ENCODE measurements at regions not wholly inside any gene's neighbourhood (a gene's known extent, or its start where the extent isn't known, plus 50 kb on each side); places are given as distances from the start of the nearest gene placed in this dataset.

GRCh38 chr18:27556741-27557140, 371.6 kb upstream of the CHST9 start:
- peaks cover 0 to 7% of the 10 kb centered on the region in 2 donors for H3K9me3 ChIP-seq (replicated peaks in 1 of 2; ENCODE audit: control insufficient read depth in 2 of 2, insufficient read depth in 1 of 2, low read depth in 1 of 2, low read length in 2 of 2)
- no peak overlapping the region for H3K27ac ChIP-seq (replicated peaks; ENCODE audit: low read length)
- no peak overlapping the region for H4K8ac ChIP-seq (ENCODE audit: low read depth, low read length)
- no peak overlapping the region for H2BK120ac ChIP-seq (ENCODE audit: low read depth, low read length)
- no peak overlapping the region for H3K18ac ChIP-seq (ENCODE audit: low read length)
- H2AFZ ChIP-seq (ENCODE audit: low read length), result peak overlapping the region; percentile 63
- H3K36me3 ChIP-seq (replicated peaks in 1 of 2; ENCODE audit: control insufficient read depth in 2 of 2, insufficient read depth in 2 of 2, low read length in 2 of 2), result no peaks in the 10 kb centered on the region
- no peak overlapping the region for H3K4me2 ChIP-seq (ENCODE audit: insufficient read depth, low read length, poor library complexity, severe bottlenecking)
- DNase-seq (ENCODE audit: low spot score), result no peak
- H3K79me1 ChIP-seq (ENCODE audit: low read depth, low read length), result no peaks in the 10 kb centered on the region
- H2BK12ac ChIP-seq (ENCODE audit: low read length), result no peak overlapping the region
- H3K23ac ChIP-seq (ENCODE audit: low read depth, low read length, poor library complexity), result no peak overlapping the region
- no peak overlapping the region for H3K14ac ChIP-seq (ENCODE audit: low read length)
- H3K9ac ChIP-seq (ENCODE audit: low read depth, low read length, poor library complexity), result no peak overlapping the region
- peaks cover 3 to 21% of the 10 kb centered on the region in 2 donors for H3K4me1 ChIP-seq (ENCODE audit: control insufficient read depth in 2 of 2, insufficient read depth in 1 of 2, low read depth in 1 of 2, low read length in 2 of 2)
- H2BK5ac ChIP-seq (ENCODE audit: low read length), result no peak overlapping the region
- H2BK15ac ChIP-seq (ENCODE audit: low read length), result no peak overlapping the region
- H2AK5ac ChIP-seq (ENCODE audit: low read depth, low read length), result no peak overlapping the region
- no peaks in the 10 kb centered on the region for H3K27me3 ChIP-seq (ENCODE audit: control insufficient read depth in 3 of 3, insufficient read depth in 3 of 3, low read depth in 1 of 3, low read length in 3 of 3)
- no peak overlapping the region for H3K4me3 ChIP-seq (ENCODE audit: low read length in 2 of 2)
- H4K91ac ChIP-seq (ENCODE audit: low read depth, low read length, poor library complexity), result no peak overlapping the region
- no CpG with 5 or more reads among the region's 4 CpGs for WGBS, 2 donors (ENCODE audit: extremely low coverage in 2 of 2, insufficient read length in 2 of 2, insufficient replicate concordance in 1 of 2)
- H3K4ac ChIP-seq (ENCODE audit: low read length), result no peak overlapping the region

GRCh38 chr18:27549335-27550039, 364.4 kb upstream of the CHST9 start:
- no peak overlapping the region for H4K91ac ChIP-seq (ENCODE audit: low read depth, low read length, poor library complexity)
- H3K27me3 ChIP-seq (ENCODE audit: control insufficient read depth in 3 of 3, insufficient read depth in 3 of 3, low read depth in 1 of 3, low read length in 3 of 3), result no peaks in the 10 kb centered on the region
- H3K4me3 ChIP-seq (ENCODE audit: low read length in 2 of 2), result no peak overlapping the region
- peaks cover 0 to 1% of the 10 kb centered on the region in 2 donors for H3K4me1 ChIP-seq (ENCODE audit: control insufficient read depth in 2 of 2, insufficient read depth in 1 of 2, low read depth in 1 of 2, low read length in 2 of 2)
- H3K4ac ChIP-seq (ENCODE audit: low read length), result no peak overlapping the region
- no peak overlapping the region for H3K4me2 ChIP-seq (ENCODE audit: insufficient read depth, low read length, poor library complexity, severe bottlenecking)
- peaks cover 0 to 1% of the 10 kb centered on the region in 2 donors for H3K9me3 ChIP-seq (replicated peaks in 1 of 2; ENCODE audit: control insufficient read depth in 2 of 2, insufficient read depth in 1 of 2, low read depth in 1 of 2, low read length in 2 of 2)
- no peak overlapping the region for H2BK15ac ChIP-seq (ENCODE audit: low read length)
- no peak overlapping the region for H3K9ac ChIP-seq (ENCODE audit: low read depth, low read length, poor library complexity)
- H3K14ac ChIP-seq (ENCODE audit: low read length), result no peak overlapping the region
- H2BK5ac ChIP-seq (ENCODE audit: low read length), result no peak overlapping the region
- H2BK12ac ChIP-seq (ENCODE audit: low read length), result no peak overlapping the region
- H3K79me1 ChIP-seq (ENCODE audit: low read depth, low read length), result no peaks in the 10 kb centered on the region
- no peak overlapping the region for H2AFZ ChIP-seq (ENCODE audit: low read length)
- no peak overlapping the region for H3K23ac ChIP-seq (ENCODE audit: low read depth, low read length, poor library complexity)
- 100% methylated on average over 1 of the region's 6 CpGs; no CpG with 5 or more reads in 1 of the 2 donors for WGBS, 2 donors (ENCODE audit: extremely low coverage in 2 of 2, insufficient read length in 2 of 2, insufficient replicate concordance in 1 of 2)
- no peak overlapping the region for H4K8ac ChIP-seq (ENCODE audit: low read depth, low read length)
- no peak overlapping the region for H3K27ac ChIP-seq (replicated peaks; ENCODE audit: low read length)
- no peak for DNase-seq (ENCODE audit: low spot score)
- H2BK120ac ChIP-seq (ENCODE audit: low read depth, low read length), result no peak overlapping the region
- H3K18ac ChIP-seq (ENCODE audit: low read length), result no peak overlapping the region
- no peak overlapping the region for H2AK5ac ChIP-seq (ENCODE audit: low read depth, low read length)
- no peaks in the 10 kb centered on the region for H3K36me3 ChIP-seq (replicated peaks in 1 of 2; ENCODE audit: control insufficient read depth in 2 of 2, insufficient read depth in 2 of 2, low read length in 2 of 2)

DNA sequence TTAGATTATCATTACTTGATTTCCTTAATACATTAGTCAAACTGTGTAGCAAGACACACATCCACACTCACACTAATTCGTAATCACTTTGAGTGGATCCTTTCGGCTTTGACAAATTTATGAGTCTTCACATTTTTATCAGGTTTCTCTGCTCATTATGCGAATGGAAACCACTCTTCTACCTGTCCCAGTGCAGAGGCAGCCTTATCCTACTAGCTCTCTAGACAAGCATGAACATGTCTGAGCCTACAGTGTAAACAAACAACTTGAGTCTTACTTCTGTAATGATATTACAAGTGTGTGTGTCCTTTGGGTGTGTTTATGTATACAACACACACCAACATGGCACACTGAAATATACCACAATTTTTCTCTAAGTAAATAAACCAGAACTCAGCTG, 361.9 kb upstream of the CHST9 start:
- no peaks in the 10 kb centered on the region for H3K27me3 ChIP-seq (ENCODE audit: control insufficient read depth in 3 of 3, insufficient read depth in 3 of 3, low read depth in 1 of 3, low read length in 3 of 3)
- no peak overlapping the region for H4K8ac ChIP-seq (ENCODE audit: low read depth, low read length)
- H3K14ac ChIP-seq (ENCODE audit: low read length), result no peak overlapping the region
- H2AK5ac ChIP-seq (ENCODE audit: low read depth, low read length), result no peak overlapping the region
- H3K27ac ChIP-seq (replicated peaks; ENCODE audit: low read length), result no peak overlapping the region
- H3K36me3 ChIP-seq (replicated peaks in 1 of 2; ENCODE audit: control insufficient read depth in 2 of 2, insufficient read depth in 2 of 2, low read length in 2 of 2), result no peaks in the 10 kb centered on the region
- H3K18ac ChIP-seq (ENCODE audit: low read length), result no peak overlapping the region
- H2BK5ac ChIP-seq (ENCODE audit: low read length), result no peak overlapping the region
- no CpG with 5 or more reads among the region's 3 CpGs for WGBS, 2 donors (ENCODE audit: extremely low coverage in 2 of 2, insufficient read length in 2 of 2, insufficient replicate concordance in 1 of 2)
- no peak overlapping the region for H3K4me2 ChIP-seq (ENCODE audit: insufficient read depth, low read length, poor library complexity, severe bottlenecking)
- no peak overlapping the region for H3K23ac ChIP-seq (ENCODE audit: low read depth, low read length, poor library complexity)
- H4K91ac ChIP-seq (ENCODE audit: low read depth, low read length, poor library complexity), result no peak overlapping the region
- no peak for DNase-seq (ENCODE audit: low spot score)
- H2BK120ac ChIP-seq (ENCODE audit: low read depth, low read length), result no peak overlapping the region
- H3K9me3 ChIP-seq (replicated peaks in 1 of 2; ENCODE audit: control insufficient read depth in 2 of 2, insufficient read depth in 1 of 2, low read depth in 1 of 2, low read length in 2 of 2), result peaks cover 0 to 1% of the 10 kb centered on the region in 2 donors
- H3K4me1 ChIP-seq (ENCODE audit: control insufficient read depth in 2 of 2, insufficient read depth in 1 of 2, low read depth in 1 of 2, low read length in 2 of 2), result peaks cover 0 to 9% of the 10 kb centered on the region in 2 donors
- H3K4me3 ChIP-seq (ENCODE audit: low read length in 2 of 2), result no peak overlapping the region
- H3K9ac ChIP-seq (ENCODE audit: low read depth, low read length, poor library complexity), result no peak overlapping the region
- H2BK12ac ChIP-seq (ENCODE audit: low read length), result no peak overlapping the region
- H2AFZ ChIP-seq (ENCODE audit: low read length), result no peak overlapping the region
- H2BK15ac ChIP-seq (ENCODE audit: low read length), result no peak overlapping the region
- H3K4ac ChIP-seq (ENCODE audit: low read length), result no peak overlapping the region
- no peaks in the 10 kb centered on the region for H3K79me1 ChIP-seq (ENCODE audit: low read depth, low read length)

DNA sequence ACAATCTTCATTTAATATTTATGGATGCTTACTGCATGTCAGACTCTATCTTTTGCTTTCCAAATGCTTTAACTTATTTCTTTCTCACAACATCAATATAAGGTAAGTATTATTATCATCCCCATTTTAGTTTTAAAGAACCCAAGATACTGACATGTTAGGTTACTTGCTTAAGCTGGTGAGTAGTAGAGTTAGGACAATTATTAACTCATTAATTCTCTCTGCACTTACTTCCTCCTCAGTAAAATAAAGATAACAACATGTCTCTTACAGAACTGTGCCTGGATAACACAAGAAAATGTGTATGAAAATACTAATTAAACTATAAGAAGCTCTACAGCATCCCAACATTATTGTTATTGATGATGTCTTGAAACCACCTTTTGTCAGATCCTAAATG, 359.1 kb upstream of the CHST9 start:
- H3K4me2 ChIP-seq (ENCODE audit: insufficient read depth, low read length, poor library complexity, severe bottlenecking), result no peak overlapping the region
- H4K8ac ChIP-seq (ENCODE audit: low read depth, low read length), result no peak overlapping the region
- H3K4me3 ChIP-seq (ENCODE audit: low read length in 2 of 2), result no peak overlapping the region
- no peaks in the 10 kb centered on the region for H3K79me1 ChIP-seq (ENCODE audit: low read depth, low read length)
- H4K91ac ChIP-seq (ENCODE audit: low read depth, low read length, poor library complexity), result no peak overlapping the region
- no peak overlapping the region for H2AK5ac ChIP-seq (ENCODE audit: low read depth, low read length)
- H2BK15ac ChIP-seq (ENCODE audit: low read length), result no peak overlapping the region
- no peaks in the 10 kb centered on the region for H3K36me3 ChIP-seq (replicated peaks in 1 of 2; ENCODE audit: control insufficient read depth in 2 of 2, insufficient read depth in 2 of 2, low read length in 2 of 2)
- no peak overlapping the region for H2BK120ac ChIP-seq (ENCODE audit: low read depth, low read length)
- H3K4ac ChIP-seq (ENCODE audit: low read length), result no peak overlapping the region
- H2BK5ac ChIP-seq (ENCODE audit: low read length), result no peak overlapping the region
- H3K9me3 ChIP-seq (replicated peaks in 1 of 2; ENCODE audit: control insufficient read depth in 2 of 2, insufficient read depth in 1 of 2, low read depth in 1 of 2, low read length in 2 of 2), result no peaks in the 10 kb centered on the region
- H2BK12ac ChIP-seq (ENCODE audit: low read length), result no peak overlapping the region
- no peak for DNase-seq (ENCODE audit: low spot score)
- no peaks in the 10 kb centered on the region for H3K27me3 ChIP-seq (ENCODE audit: control insufficient read depth in 3 of 3, insufficient read depth in 3 of 3, low read depth in 1 of 3, low read length in 3 of 3)
- H3K9ac ChIP-seq (ENCODE audit: low read depth, low read length, poor library complexity), result no peak overlapping the region
- no peak overlapping the region for H3K27ac ChIP-seq (replicated peaks; ENCODE audit: low read length)
- no peak overlapping the region for H3K14ac ChIP-seq (ENCODE audit: low read length)
- H3K23ac ChIP-seq (ENCODE audit: low read depth, low read length, poor library complexity), result no peak overlapping the region
- H3K18ac ChIP-seq (ENCODE audit: low read length), result no peak overlapping the region
- peaks cover 3 to 33% of the 10 kb centered on the region in 2 donors for H3K4me1 ChIP-seq (ENCODE audit: control insufficient read depth in 2 of 2, insufficient read depth in 1 of 2, low read depth in 1 of 2, low read length in 2 of 2)
- no peak overlapping the region for H2AFZ ChIP-seq (ENCODE audit: low read length)

Measured in neuronal stem cell (in vitro differentiated cells).